HuH-7 (cell line): ENCODE measurements at regions not wholly inside any gene's neighbourhood (a gene's known extent, or its start where the extent isn't known, plus 50 kb on each side); places are given as distances from the start of the nearest gene placed in this dataset.

Source experiments
- DNase-seq: peaks from one replicate; pipeline ENCODE4 v3.0.0; 2011; ENCODE audit warnings: low spot score

GRCh38 chr6:44662461-44663121 is 275.1 kb downstream of the CDC5L start:
- no peak for DNase-seq

GRCh38 chr6:44663860-44664634 is 276.5 kb downstream of the CDC5L start:
- DNase-seq, result no peak

GRCh38 chr6:44664716-44665115 is 277.2 kb downstream of the CDC5L start:
- DNase-seq, result no peak

- no peak for DNase-seq
These were observed 277.6 kb downstream of the CDC5L start for GRCh38 chr6:44665143-44665542.

GRCh38 chr6:44665683-44666082 is 278.2 kb downstream of the CDC5L start:
- DNase-seq, result no peak

GRCh38 chr6:44666324-44666723 is 278.8 kb downstream of the CDC5L start:
- no peak for DNase-seq

- no peak for DNase-seq
These were observed 279.7 kb downstream of the CDC5L start for GRCh38 chr6:44667226-44667625.

- DNase-seq, result peak; percentile 48
These were observed 280.3 kb downstream of the CDC5L start for GRCh38 chr6:44667668-44668390.

- DNase-seq, result no peak
These were observed 281.0 kb downstream of the CDC5L start for GRCh38 chr6:44668391-44668930.

- no peak for DNase-seq
These were observed 281.7 kb downstream of the CDC5L start for GRCh38 chr6:44668976-44669934.

- DNase-seq, result no peak
These were observed 282.6 kb downstream of the CDC5L start for GRCh38 chr6:44670146-44670545.

- no peak for DNase-seq
These were observed 283.8 kb downstream of the CDC5L start for GRCh38 chr6:44671333-44671732.

GRCh38 chr6:44672086-44672485 is 284.6 kb downstream of the CDC5L start:
- DNase-seq, result no peak

- DNase-seq, result no peak
These were observed 285.3 kb downstream of the CDC5L start for GRCh38 chr6:44672841-44673240.

- no peak for DNase-seq
These were observed 287.0 kb downstream of the CDC5L start for GRCh38 chr6:44674226-44675155.

- no peak for DNase-seq
These were observed 287.9 kb downstream of the CDC5L start for GRCh38 chr6:44675449-44675848.

GRCh38 chr6:44676246-44676790 is 288.8 kb downstream of the CDC5L start:
- no peak for DNase-seq

GRCh38 chr6:44676826-44677433 is 289.4 kb downstream of the CDC5L start:
- no peak for DNase-seq

GRCh38 chr6:44678252-44678935 is 290.9 kb downstream of the CDC5L start:
- DNase-seq, result no peak
